ENCODE measurements at regions not wholly inside any gene's neighbourhood (a gene's known extent, or its start where the extent isn't known, plus 50 kb on each side); places are given as distances from the start of the nearest gene placed in this dataset.

GRCh38 chr16:62615526-62615925, 579.3 kb upstream of the CDH8 start:
- H3K4me1 ChIP-seq (ENCODE audit: control insufficient read depth in 1 of 2, low read depth in 2 of 2), result no peaks in the 10 kb centered on the region
- no peaks in the 10 kb centered on the region for H3K36me3 ChIP-seq
- no peaks in the 10 kb centered on the region for H3K27me3 ChIP-seq (replicated peaks; ENCODE audit: insufficient read depth)
- TF ChIP-seq, protein P1, sequence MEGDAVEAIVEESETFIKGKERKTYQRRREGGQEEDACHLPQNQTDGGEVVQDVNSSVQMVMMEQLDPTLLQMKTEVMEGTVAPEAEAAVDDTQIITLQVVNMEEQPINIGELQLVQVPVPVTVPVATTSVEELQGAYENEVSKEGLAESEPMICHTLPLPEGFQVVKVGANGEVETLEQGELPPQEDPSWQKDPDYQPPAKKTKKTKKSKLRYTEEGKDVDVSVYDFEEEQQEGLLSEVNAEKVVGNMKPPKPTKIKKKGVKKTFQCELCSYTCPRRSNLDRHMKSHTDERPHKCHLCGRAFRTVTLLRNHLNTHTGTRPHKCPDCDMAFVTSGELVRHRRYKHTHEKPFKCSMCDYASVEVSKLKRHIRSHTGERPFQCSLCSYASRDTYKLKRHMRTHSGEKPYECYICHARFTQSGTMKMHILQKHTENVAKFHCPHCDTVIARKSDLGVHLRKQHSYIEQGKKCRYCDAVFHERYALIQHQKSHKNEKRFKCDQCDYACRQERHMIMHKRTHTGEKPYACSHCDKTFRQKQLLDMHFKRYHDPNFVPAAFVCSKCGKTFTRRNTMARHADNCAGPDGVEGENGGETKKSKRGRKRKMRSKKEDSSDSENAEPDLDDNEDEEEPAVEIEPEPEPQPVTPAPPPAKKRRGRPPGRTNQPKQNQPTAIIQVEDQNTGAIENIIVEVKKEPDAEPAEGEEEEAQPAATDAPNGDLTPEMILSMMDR (IDR thresholded peaks at IDR 0.05), result no peak
- no peaks in the 10 kb centered on the region for H3K9me3 ChIP-seq
- no peak overlapping the region for H3K4me3 ChIP-seq
- no peak overlapping the region for H3K27ac ChIP-seq
- DNase-seq (ENCODE audit: low spot score), result no peak
- ATAC-seq (ENCODE audit: insufficient number of reproducible peaks, low FRiP score, low read depth), result no peak

GRCh38 chr16:62610291-62610690, 574.1 kb upstream of the CDH8 start:
- no peak for DNase-seq (ENCODE audit: low spot score)
- TF ChIP-seq, protein P1 (IDR thresholded peaks at IDR 0.05), result no peak
- H3K27me3 ChIP-seq (replicated peaks; ENCODE audit: insufficient read depth), result no peaks in the 10 kb centered on the region

DNA sequence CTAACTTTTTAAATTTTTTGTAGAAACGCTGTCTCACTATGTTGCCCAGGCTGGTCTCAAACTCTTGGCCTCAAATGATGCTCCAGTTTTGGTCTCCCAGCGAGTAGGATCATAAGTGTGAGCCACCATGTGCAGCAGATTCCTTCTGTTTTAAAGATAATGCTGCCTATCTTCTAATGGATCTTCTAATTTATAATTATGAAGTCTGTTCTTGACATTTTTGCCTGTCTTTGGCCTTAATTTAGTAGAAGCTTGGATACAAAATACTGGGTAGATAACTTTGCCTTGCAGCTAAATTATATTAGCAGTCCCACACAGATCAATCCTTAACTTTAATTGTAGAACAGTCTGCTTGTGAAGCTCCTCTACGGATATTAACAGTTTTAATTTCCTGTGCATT, 566.6 kb upstream of the CDH8 start:
- DNase-seq (ENCODE audit: low spot score) (no peak), ATAC-seq (ENCODE audit: insufficient number of reproducible peaks, low FRiP score, low read depth) (no peak)
- Histone ChIP-seq H3K27ac (no peak overlapping the region), H3K9me3 (no peaks in the 10 kb centered on the region), H3K36me3 (no peaks in the 10 kb centered on the region), H3K4me1 (ENCODE audit: control insufficient read depth in 1 of 2, low read depth in 2 of 2) (no peaks in the 10 kb centered on the region), H3K4me3 (no peak overlapping the region), H3K27me3 (replicated peaks; ENCODE audit: insufficient read depth) (no peaks in the 10 kb centered on the region)
- TF ChIP-seq, protein P1 (IDR thresholded peaks at IDR 0.05), result no peak

More at GRCh38 chr16:62610291-62610690, 574.1 kb upstream of the CDH8 start:
- Histone ChIP-seq H3K36me3 (no peaks in the 10 kb centered on the region), H3K4me3 (no peak overlapping the region), H3K27ac (no peak overlapping the region), H3K4me1 (ENCODE audit: control insufficient read depth in 1 of 2, low read depth in 2 of 2) (no peaks in the 10 kb centered on the region), H3K9me3 (no peaks in the 10 kb centered on the region)
- ATAC-seq (ENCODE audit: insufficient number of reproducible peaks, low FRiP score, low read depth), result no peak

- Histone ChIP-seq H3K27ac (no peak overlapping the region), H3K4me1 (ENCODE audit: control insufficient read depth in 1 of 2, low read depth in 2 of 2) (no peaks in the 10 kb centered on the region), H3K27me3 (replicated peaks; ENCODE audit: insufficient read depth) (no peaks in the 10 kb centered on the region), H3K9me3 (no peaks in the 10 kb centered on the region), H3K36me3 (no peaks in the 10 kb centered on the region), H3K4me3 (no peak overlapping the region)
- ATAC-seq (ENCODE audit: insufficient number of reproducible peaks, low FRiP score, low read depth), result no peak
- TF ChIP-seq, protein P1 (IDR thresholded peaks at IDR 0.05), result no peak
- DNase-seq (ENCODE audit: low spot score), result no peak
Observed at GRCh38 chr16:62597875-62598274, 561.6 kb upstream of the CDH8 start.

- no peak for ATAC-seq (ENCODE audit: insufficient number of reproducible peaks, low FRiP score, low read depth)
Observed at GRCh38 chr16:62596584-62596983, 560.3 kb upstream of the CDH8 start.

More at GRCh38 chr16:62596584-62596983, 560.3 kb upstream of the CDH8 start:
- H3K4me1 ChIP-seq (ENCODE audit: control insufficient read depth in 1 of 2, low read depth in 2 of 2), result no peaks in the 10 kb centered on the region
- no peak overlapping the region for H3K27ac ChIP-seq
- H3K36me3 ChIP-seq, result no peaks in the 10 kb centered on the region
- no peaks in the 10 kb centered on the region for H3K9me3 ChIP-seq
- no peak for DNase-seq (ENCODE audit: low spot score)
- TF ChIP-seq, protein P1 (IDR thresholded peaks at IDR 0.05), result no peak
- no peaks in the 10 kb centered on the region for H3K27me3 ChIP-seq (replicated peaks; ENCODE audit: insufficient read depth)
- H3K4me3 ChIP-seq, result no peak overlapping the region
